Vagina (tissue), 2 donors: ENCODE measurements at regions not wholly inside any gene's neighbourhood (a gene's known extent, or its start where the extent isn't known, plus 50 kb on each side); places are given as distances from the start of the nearest gene placed in this dataset.

Experiments
- CTCF ChIP-seq, 3 experiments: fragments of 450-650 bp in 2 of 3; fragments of 200-600 bp in 1 of 3; sonication (generic) in 1 of 3; IDR thresholded peaks; one replicate each; pipeline ENCODE4 v1.5.1; 2017 to 2019; ENCODE audit warnings: antibody characterized with exemption in 3 of 3, mild to moderate bottlenecking in 2 of 3, moderate library complexity in 2 of 3
- POLR2A ChIP-seq, 2 donors: fragments of 450-650 bp; IDR thresholded peaks; one replicate each; pipeline ENCODE4 v1.6.1; 2017; ENCODE audit warnings: antibody characterized with exemption in 2 of 2, mild to moderate bottlenecking in 2 of 2, moderate library complexity in 2 of 2

GRCh38 chr2:6685447-6685846, 180.3 kb downstream of the CMPK2 start:
- TF ChIP-seq CTCF (IDR thresholded peaks at IDR 0.05): no peak
- TF ChIP-seq POLR2A (IDR thresholded peaks at IDR 0.05): no peak
